GM19239 (cell line): ENCODE measurements at regions not wholly inside any gene's neighbourhood (a gene's known extent, or its start where the extent isn't known, plus 50 kb on each side); places are given as distances from the start of the nearest gene placed in this dataset.

ENCODE experiments used
- DNase-seq: peaks from one replicate; pipeline ENCODE4 v3.0.0; 2011; ENCODE audit warnings: low spot score; ENCODE audit not compliant: insufficient read length
- FAIRE-seq: peaks from 2 replicates; lab custom pipeline; 2011; peaks lifted over from hg19 to GRCh38; lab: Jason Lieb, UNC

GRCh38 chr7:36023033-36023560, 130.0 kb upstream of the EEPD1 start:
- DNase-seq = no peak
- no peak for FAIRE-seq

- DNase-seq (no peak), FAIRE-seq (no peak)
These were observed 127.9 kb upstream of the EEPD1 start for GRCh38 chr7:36025190-36025589.

DNA sequence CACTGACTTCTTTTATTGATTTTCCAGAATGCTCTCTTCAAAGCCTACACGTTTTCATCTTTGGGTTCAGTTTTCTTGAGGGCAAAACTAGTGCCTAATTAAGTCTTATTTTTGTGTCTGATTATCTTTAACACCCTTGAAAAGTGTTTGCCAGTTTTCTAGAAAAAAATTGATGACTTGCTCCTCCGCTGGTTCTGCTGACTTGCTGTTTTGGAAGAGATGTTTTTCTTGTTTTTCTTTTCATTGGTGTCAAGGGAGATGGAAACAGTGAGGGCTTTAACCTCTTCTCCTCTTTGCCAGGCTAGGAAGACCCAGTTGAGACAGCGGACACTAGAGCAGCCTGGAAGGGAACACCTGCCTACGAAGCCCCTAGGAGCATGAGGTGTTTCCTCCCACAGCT, 123.7 kb upstream of the EEPD1 start:
- DNase-seq (no peak), FAIRE-seq (no peak)

DNA sequence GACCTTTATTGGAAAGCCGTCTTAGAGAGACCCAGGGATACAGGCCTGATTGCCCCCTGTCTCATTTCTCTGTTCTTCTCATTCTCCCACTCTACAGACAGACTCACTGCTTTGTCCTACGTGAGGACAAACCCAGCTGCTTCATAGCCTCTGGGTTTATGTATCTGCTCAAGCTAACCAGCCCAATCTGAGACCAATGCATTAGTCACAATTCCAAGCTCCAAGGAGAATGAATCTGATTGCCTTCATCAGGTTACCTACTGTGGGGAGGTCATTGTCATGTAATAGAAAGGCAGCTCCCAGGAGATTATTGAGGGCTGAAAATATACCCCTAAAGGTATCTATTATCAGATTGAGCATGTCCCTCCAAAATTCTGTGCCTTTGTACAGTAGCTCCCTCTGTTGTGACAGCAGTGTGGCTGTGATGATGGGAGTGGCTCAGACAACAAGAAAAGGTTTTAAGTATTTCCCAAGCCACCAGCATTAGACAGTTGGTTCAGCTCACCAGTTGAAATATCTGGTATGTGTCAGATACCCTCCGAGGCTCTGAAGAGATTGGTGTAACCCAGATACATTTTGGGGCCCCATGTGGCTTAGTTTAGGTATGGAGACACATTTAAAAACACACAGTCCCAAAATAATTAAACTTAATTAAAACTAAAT, 123.1 kb upstream of the EEPD1 start:
- FAIRE-seq (no peak), DNase-seq (no peak)

GRCh38 chr7:36032361-36032818, 120.7 kb upstream of the EEPD1 start:
- no peak for DNase-seq
- no peak for FAIRE-seq

DNA sequence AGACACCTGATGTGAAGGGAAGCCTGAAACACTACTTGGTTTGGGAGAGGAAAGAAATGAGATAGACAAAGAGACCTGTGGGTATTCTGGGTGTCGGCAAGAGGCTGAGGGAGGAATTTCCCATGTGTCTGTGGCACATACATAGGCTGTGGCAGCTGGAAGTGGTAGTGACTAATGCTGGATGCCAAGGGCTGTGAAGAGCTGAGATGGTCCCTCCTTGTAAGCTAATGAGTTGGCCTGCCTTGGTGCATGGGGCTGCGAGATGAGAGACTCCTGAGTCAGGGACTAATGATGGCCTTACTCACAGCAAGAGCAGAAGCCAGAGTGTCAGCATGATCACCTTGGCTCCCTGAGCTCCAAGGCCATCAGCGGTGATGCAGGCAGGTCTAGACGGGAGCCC, 119.0 kb upstream of the EEPD1 start:
- DNase-seq (no peak), FAIRE-seq (no peak)

- no peak for FAIRE-seq
- DNase-seq = no peak
These were observed 117.9 kb upstream of the EEPD1 start for GRCh38 chr7:36035186-36035585.

DNA sequence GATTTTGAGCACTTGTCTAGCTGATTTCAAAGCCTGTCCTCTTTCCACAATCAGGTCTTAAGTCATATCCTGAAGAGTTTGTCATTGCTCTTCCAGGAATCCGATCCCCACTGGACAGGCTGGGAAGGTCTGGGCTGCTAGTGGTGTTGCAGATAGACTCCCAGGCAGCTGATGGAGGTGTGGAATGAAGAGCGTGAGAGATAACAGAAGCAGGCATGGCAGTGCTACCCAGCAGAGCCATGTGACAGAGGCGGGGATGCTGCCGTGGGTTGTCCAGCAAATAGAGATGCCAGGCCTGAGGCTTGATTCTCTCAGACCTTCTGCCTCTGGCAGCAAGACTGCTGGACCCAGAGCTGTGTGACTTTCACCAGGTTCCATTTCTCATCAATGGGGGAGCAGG, 116.5 kb upstream of the EEPD1 start:
- no peak for FAIRE-seq
- DNase-seq = no peak

GRCh38 chr7:36037121-36037662, 115.9 kb upstream of the EEPD1 start:
- FAIRE-seq (no peak), DNase-seq (no peak)

DNA sequence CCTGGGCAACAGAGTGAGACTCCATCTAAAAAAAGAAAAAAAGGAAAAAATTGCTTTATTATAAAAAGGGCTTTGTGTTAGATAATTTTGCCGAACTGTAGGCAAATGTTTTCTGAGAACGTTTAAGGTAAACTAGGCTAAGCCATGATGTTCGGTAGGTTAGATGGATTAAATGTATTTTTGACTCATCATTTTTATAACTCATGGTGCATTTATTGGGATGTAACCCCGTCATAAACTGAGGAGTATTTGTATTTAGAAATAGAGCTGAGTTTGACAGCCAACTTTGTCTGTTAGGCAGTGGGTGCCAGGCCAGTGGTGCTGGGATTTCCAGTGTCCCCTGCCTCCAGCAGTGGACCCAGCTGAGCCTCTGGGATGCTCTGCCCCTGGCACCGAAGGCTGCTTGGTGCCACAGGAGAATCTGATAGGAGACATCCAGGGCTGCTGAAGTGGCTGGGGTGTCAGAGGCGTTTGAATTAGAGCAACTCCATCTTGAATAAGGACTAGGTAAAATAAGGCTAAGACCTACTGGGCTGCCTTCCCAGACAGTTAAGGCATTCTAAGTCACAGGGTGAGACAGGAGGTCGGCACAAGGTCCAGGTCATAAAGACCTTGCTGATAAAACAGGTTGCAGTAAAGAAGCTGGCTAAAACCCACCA, 114.9 kb upstream of the EEPD1 start:
- DNase-seq = no peak
- FAIRE-seq = no peak

DNA sequence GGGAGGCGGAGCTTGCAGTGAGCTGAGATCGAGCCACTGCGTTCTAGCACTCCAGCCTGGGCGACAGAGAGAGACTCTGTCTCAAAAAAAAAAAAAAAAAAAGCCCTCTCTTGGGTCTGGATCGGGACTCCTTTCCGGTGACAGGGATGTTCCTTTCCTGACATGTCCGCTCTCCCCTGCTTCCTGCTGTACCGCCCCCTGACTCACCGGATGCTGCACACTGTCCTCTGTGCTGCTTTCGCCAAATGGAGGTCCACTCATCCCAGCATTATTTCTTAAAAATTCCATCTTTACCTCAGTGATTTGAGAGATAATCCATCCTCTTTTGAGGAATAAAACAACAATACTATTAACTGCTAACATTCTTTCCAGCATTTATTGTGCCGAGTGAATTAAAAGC, 113.8 kb upstream of the EEPD1 start:
- no peak for FAIRE-seq

GRCh38 chr7:36039671-36040070, 113.4 kb upstream of the EEPD1 start:
- DNase-seq = no peak
- FAIRE-seq = no peak

More for the DNA sequence above, 113.8 kb upstream of the EEPD1 start:
- DNase-seq = no peak

DNA sequence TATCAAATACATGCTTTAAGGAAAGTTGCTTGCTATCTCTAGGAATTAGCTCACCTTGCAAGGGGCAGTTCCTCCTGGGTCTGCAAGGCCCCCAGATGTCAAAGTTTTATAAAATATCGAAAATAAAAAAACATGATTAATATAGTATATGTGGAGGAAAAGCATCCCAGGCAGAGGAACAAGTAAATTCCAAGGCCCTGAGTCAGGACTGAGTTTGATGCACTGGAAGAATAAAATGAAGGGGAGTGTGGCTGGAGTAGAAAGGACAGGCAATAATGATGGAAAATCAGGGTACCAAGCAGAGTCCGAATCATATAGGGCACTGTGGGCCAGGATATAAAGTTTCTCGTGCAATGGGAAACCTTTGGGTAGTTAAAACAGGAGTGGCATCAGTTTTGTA, 112.4 kb upstream of the EEPD1 start:
- FAIRE-seq = no peak

GRCh38 chr7:36044101-36044892, 108.8 kb upstream of the EEPD1 start:
- DNase-seq = no peak
- no peak for FAIRE-seq

More for the DNA sequence above, 112.4 kb upstream of the EEPD1 start:
- no peak for DNase-seq

- no peak for FAIRE-seq
These were observed 107.7 kb upstream of the EEPD1 start for GRCh38 chr7:36045326-36045725.

DNA sequence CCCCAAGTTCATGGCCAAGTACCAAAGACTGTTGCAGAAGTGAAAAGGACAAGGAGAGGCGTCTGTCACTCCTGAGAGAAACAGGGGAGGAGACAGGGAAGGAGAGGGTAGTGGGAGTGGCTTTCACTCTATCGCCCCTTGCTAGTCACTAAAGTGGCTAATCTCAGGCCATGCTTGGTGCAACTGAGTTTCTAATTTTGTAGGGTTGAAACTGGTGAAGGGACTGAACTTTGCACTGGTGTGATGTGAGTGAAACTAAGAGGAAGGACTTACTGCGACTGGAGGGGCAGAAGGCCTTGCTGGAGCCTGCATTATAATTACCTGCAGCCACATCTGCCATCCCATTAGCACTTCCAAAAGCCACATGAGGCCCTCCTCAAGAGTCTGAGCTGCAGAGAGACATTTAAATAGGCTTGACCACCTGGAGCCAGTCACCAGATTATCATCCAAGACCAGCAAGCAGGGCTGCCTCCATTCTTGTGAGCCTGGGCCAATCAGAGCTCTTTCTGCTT, 107.2 kb upstream of the EEPD1 start:
- DNase-seq (no peak), FAIRE-seq (no peak)

More at GRCh38 chr7:36045326-36045725, 107.7 kb upstream of the EEPD1 start:
- no peak for DNase-seq

- DNase-seq (no peak), FAIRE-seq (no peak)
These were observed 105.9 kb upstream of the EEPD1 start for GRCh38 chr7:36047091-36047658.

DNA sequence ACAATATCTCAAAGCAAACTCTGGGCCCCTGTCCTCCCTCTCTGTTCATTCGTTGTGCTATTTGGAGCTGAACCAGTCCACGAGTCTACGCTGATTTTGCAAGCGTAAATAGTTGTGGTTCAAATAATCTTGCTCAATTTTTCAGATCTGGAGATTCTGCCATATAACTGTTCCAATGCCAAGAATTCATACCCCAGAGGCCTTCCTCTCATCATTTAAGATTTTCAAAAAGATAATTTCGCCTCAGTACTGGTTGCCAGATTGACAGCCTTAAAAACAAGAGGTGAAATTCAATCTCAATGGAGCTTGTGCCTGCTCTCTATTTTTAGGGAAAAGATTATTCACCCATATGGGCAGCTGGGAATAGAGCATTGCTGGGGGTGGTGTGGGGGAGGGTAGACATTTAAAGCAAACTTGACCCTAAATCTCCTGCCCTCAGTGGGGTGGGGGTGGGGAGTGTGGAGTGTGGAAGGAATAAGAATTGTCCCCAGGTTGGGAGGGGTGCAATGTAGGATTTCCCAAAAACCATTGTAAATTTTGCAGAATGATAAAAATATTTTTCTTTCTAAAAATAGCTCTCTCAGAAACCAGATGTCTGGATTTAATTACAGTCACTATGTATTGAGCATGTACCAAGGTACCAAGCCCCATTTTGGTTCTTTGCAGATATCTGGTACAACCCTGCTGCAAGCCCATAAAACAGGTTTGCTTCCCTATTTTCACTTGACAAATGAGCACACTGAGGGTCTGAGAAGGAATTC, 104.7 kb upstream of the EEPD1 start:
- DNase-seq = no peak

GRCh38 chr7:36048902-36049240, 104.2 kb upstream of the EEPD1 start:
- no peak for FAIRE-seq
- no peak for DNase-seq

More for the DNA sequence above, 104.7 kb upstream of the EEPD1 start:
- FAIRE-seq = no peak
